Lower leg skin (tissue), 3 donors: ENCODE measurements at regions not wholly inside any gene's neighbourhood (a gene's known extent, or its start where the extent isn't known, plus 50 kb on each side); places are given as distances from the start of the nearest gene placed in this dataset.

Source experiments
- CTCF ChIP-seq, 3 donors: fragments of 450-650 bp; IDR thresholded peaks; one replicate each; pipeline ENCODE4 v1.5.1; 2016; ENCODE audit warnings: antibody characterized with exemption in 3 of 3, mild to moderate bottlenecking in 3 of 3, moderate library complexity in 2 of 3
- POLR2A ChIP-seq, 2 donors: fragments of 450-650 bp; IDR thresholded peaks; one replicate each; pipeline ENCODE4 v1.6.1; 2016 to 2017; ENCODE audit warnings: antibody characterized with exemption in 2 of 2, mild to moderate bottlenecking in 1 of 2, moderate library complexity in 1 of 2

GRCh38 chr16:77663711-77664110 is 58.6 kb upstream of the NUDT7 start:
- TF ChIP-seq CTCF (IDR thresholded peaks at IDR 0.05) = no peak
- TF ChIP-seq POLR2A (IDR thresholded peaks at IDR 0.05) = no peak
